HEK293 (cell line): ENCODE measurements at regions not wholly inside any gene's neighbourhood (a gene's known extent, or its start where the extent isn't known, plus 50 kb on each side); places are given as distances from the start of the nearest gene placed in this dataset.

ENCODE experiments used
- PRDM4 ChIP-seq: fragments of 450-650 bp; formaldehyde crosslinking; IDR thresholded peaks from 2 replicates; pipeline ENCODE4 v1.5.1; 2017; ENCODE audit warnings: missing biosample characterization, missing genetic modification characterization
- SALL2 ChIP-seq: fragments of 450-650 bp; formaldehyde crosslinking; IDR thresholded peaks from 2 replicates; pipeline ENCODE4 v1.5.0; 2017; ENCODE audit warnings: missing biosample characterization, mild to moderate bottlenecking, missing genetic modification characterization, borderline replicate concordance
- ZBTB26 ChIP-seq: fragments of 450-650 bp; formaldehyde crosslinking; optimal IDR thresholded peaks from 2 replicates; pipeline ENCODE3; 2016; ENCODE audit warnings: missing biosample characterization, mild to moderate bottlenecking, missing genetic modification characterization
- ZNF416 ChIP-seq: fragments of 450-650 bp; formaldehyde crosslinking; IDR thresholded peaks from 2 replicates; pipeline ENCODE4 v1.5.1; 2016; ENCODE audit warnings: missing biosample characterization, missing genetic modification characterization
- ZNF747 ChIP-seq: fragments of 450-650 bp; formaldehyde crosslinking; IDR thresholded peaks from 2 replicates; pipeline ENCODE4 v1.5.1; 2016; ENCODE audit warnings: missing biosample characterization, missing genetic modification characterization

DNA sequence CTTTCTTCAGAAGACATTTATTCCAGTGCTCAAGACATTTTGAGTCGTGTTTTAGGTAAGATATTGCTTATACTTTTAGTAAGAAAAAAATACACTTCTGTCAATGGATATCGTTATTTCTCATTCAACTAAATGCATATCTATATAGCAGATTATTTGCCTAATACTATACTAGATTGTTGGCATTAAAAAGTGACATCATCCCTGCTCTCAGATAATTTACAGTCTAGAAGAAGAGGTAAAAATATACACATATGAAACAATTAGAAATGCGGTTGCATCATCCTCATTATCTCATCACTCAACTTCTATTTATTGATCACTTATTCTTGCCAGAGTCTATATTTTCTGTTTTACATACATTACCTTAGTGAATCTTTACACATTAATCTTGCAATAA, 367.7 kb downstream of the ADGRL2 start:
- TF ChIP-seq SALL2 (tag by site-specific recombination) (no peak), ZBTB26 (tag by site-specific recombination) (no peak), ZNF416 (tag by site-specific recombination) (no peak), ZNF747 (tag by site-specific recombination) (no peak), PRDM4 (tag by site-specific recombination) (no peak)
